ENCODE measurements at regions not wholly inside any gene's neighbourhood (a gene's known extent, or its start where the extent isn't known, plus 50 kb on each side); places are given as distances from the start of the nearest gene placed in this dataset.
"Not testable (repeated sequence)": the region's sequence is repeated elsewhere in the genome, so short reads cannot be mapped to it uniquely, and the experiment has no call there.

DNA sequence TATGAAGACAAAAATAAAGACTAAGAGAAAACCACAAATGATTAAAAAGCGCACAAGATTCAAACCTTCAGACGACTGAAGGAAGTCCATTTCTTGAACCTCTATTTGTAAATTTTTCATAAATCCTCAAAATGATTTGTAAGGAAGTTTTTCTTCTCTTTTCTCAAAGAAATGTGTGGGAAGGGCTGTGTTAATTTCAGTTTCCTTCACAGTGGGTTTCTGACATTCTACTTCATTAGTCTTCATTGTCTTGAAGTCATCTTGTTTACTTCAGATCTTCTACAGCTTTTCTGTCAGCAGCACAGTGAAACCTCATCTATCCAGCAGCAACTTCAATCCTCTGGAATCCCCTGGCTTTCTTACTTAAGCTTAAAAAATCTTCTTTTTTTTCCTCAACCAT lies 87.6 kb upstream of the MYLIP start:
- DNase-seq (ENCODE audit: insufficient read length, low spot score) (no peak), FAIRE-seq (no peak)

DNA sequence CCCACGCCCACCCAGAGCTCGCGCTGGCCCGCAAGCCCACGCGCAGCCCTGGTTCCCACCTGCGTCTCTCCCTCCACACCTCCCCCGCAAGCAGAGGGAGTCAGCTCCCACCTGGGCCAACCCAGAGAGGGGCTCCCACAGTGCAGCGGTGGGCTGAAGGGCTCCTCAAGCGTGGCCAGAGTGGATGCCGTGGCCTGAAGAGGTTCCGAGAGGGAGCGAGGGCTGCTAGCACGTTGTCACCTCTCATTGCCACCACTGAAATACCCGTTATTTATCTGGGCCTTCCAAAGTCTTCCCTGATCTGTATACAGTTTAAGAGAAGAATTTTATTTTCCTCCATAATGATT lies 88.3 kb upstream of the MYLIP start:
- no peak for DNase-seq (ENCODE audit: insufficient read length, low spot score)
- FAIRE-seq, result no peak

DNA sequence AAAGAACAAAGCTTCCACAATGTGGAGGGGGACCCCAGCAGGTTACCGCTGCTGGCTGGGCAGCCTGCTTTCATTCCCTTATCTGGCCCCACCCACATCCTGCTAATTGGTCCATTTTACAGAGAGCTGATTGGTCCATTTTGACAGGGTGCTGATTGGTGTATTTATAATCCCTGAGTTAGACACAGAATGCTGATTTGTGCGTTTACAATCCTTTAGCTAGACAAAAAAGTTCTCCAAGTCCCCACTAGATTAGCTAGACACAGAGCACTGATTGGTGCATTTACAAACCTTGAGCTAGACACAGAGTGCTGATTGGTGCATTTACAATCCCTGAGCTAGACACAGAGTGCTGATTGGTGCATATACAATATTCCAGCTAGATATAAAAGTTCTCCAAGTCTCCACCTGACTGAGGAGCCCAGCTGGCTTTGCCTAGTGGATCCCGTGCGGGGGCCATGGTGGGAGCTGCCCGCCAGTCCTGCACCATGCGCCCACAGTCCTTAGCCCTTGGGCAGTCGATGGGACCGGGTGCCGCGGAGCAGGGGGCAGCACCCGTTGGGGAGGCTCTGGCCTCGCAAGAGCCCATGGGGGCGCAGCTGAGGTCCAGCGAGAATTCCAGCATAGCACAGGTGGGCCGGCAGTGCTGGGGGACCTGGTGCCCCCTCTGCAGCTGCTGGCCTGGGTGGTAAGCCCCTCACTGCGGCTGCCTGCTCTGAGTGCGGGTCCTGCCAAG lies 88.8 kb upstream of the MYLIP start:
- DNase-seq (ENCODE audit: insufficient read length, low spot score), result not testable (repeated sequence)

DNA sequence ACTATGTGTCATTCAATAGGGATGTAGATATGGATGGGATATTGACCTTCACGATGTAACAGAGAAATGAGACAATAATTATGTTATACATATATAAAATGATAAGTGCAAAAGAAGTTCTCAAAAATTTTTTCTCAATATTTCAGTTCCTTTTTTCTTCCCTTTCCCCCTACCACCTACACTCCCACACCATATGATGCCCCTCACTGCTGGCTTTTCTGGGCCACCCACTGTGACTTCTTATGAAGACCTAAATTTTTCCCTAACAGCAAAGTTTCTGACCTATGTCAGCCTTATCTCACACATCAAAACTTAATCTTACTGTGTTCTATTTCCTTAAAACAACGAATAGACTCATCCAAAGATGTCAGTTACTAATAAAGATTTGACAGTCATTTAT lies 89.9 kb upstream of the MYLIP start:
- DNase-seq (ENCODE audit: insufficient read length, low spot score), result no peak
- FAIRE-seq, result peak; percentile 11

More for the DNA sequence above, 88.8 kb upstream of the MYLIP start:
- FAIRE-seq, result not testable (repeated sequence)

DNA sequence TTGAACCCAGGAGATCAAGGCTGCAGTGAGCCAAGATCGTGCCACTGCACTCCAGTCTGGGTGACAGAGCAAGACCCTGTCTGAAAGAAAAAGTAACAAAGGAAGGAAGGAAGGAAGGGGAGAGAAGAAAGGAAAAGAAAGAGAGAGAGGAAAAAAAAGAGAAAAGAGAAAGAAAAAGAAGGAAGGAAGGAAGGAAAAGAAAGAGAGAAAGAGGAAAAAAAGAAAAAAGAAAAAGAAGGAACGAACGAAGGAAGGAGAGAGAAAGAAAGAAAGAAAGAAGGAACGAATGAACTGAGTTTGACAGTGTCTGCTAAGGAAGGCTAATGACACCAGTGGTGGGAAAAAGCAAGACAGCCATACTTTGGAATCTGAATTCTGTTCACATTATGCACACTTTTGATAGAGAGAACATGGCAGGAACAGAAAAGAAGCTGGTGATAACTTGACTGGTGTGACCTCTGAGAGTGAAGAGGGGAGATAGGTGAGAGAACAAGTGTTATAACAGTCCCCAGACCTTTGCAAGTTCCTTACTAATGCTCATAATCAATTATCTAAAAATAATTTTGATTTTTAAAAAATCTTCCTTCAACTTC lies 93.3 kb upstream of the MYLIP start:
- DNase-seq (ENCODE audit: insufficient read length, low spot score) (no peak), FAIRE-seq (no peak)

DNA sequence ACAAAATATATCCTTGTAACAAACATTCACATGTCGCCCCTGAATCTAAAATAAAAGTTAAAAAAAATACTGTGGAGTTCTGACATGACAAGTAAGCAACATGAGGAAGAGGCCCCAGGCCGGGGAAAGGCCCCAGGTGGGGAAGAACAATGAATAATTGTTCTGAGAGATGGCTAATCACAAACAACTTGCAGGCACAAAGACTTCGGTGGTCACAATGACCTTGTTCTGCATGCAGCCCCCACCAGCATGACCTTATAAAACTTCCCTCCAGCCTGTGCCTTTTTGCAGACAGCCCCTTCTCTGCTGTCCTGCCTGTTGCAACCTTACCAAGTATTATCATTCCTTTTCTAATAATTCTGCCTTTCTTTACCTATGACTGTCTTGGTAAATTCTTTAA lies 95.7 kb upstream of the MYLIP start:
- no peak for DNase-seq (ENCODE audit: insufficient read length, low spot score)
- FAIRE-seq, result no peak

DNA sequence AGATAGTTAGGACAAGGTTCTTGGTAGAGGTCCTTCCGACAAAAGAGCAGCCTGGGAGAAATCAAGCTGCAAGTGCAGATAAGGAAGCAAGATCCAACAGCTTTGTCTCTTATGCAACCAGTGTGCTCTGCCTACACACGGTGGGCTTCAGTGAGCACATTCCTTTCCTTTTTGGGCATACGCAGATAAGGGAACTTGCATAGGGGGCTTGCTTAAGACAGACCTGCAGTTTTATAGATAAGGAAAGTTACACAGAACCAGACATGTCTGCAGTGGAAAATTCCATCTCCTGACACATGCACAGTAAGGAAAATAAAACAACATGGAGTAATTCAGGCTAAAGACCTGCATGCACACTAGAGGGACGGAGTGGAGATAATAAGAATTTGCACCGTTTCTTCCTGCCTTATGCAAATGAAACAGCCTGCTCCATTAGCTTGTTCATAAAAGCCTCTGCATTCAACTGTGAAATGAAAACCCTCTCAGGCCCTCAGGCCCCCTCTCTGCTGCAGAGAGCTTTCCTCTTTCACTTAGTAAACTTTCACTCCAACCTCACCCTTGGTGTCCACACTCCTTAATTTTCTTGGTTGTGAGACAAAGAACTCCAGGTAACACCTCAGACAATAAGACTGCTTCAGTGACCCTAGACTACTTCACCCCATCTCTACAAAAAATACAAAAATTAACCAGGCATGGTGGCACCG lies 97.5 kb upstream of the MYLIP start:
- DNase-seq (ENCODE audit: insufficient read length, low spot score) (no peak), FAIRE-seq (no peak)

DNA sequence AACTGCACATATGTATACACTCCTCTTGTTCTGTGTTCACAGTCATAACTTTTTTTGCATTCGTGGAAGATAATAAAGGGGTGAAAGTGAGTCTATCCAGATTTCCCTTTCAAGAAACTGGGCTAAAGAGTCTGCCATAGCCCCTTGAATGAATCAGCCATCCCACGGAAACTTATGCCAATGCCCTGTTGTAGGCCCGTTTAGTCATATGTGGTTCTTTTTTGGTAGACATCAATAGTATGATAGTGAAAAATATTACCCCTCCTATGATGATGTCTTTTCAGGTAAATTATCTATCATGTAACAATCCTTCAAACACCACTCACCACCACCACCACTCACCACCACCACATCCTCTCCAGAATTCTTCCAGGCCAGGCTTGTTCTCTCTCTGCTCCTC lies 99.9 kb upstream of the MYLIP start:
- FAIRE-seq, result no peak
- no peak for DNase-seq (ENCODE audit: insufficient read length, low spot score)

DNA sequence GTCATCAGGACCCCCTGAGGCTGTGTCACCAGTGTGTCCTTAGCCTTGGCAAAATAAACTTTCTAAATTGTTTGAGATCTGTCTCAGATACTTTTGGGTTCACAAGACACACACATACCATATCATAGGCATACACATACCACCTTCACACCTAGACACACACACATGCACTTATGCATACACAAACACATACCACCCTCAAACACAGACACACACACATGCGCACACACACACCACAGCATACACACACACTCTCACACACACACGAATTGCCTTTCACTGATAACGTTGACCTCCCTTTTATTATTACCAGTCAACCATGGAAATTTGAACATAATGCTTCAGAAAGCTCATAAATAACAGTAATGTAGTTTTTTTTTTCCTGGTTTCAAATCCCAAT lies 108.6 kb upstream of the MYLIP start:
- FAIRE-seq (no peak), DNase-seq (ENCODE audit: insufficient read length, low spot score) (no peak)

DNA sequence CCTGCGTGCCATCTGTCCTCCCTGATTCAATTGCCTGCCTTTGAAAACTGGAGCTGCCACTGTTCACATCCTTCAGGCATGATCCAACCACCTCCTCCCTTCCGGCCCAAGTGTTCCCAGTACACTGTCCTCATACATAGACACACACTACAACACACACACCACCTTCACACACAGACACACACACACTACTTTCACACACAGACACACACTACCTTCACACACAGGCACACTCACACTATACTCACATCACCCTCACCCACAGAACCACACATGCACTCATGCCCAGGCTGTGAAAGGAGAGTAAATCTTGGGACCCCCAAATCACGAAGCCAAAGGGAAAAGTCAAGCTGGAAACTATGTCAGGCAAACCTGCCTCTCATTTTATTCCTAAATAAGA lies 109.4 kb upstream of the MYLIP start:
- FAIRE-seq (no peak), DNase-seq (ENCODE audit: insufficient read length, low spot score) (no peak)

DNA sequence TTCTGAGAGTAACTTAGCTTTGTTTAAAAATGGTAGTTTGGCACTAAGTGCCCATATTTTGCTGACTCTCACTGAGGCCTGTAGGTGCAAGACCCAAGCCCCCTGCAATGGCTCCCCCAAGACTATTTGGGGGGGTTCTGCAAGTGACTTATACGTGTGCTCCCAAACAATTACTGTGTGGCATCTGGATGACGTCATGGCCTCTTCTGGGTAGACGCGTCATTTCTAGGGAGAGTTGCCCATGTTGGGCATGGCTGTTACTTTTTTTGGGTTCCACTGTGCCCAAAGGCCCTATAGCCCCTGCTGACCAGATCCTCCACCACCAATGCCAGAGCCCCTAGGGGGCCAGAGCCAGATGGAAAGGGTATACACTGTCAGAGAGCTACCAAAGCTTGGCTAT lies 110.3 kb upstream of the MYLIP start:
- FAIRE-seq (no peak), DNase-seq (ENCODE audit: insufficient read length, low spot score) (no peak)

DNA sequence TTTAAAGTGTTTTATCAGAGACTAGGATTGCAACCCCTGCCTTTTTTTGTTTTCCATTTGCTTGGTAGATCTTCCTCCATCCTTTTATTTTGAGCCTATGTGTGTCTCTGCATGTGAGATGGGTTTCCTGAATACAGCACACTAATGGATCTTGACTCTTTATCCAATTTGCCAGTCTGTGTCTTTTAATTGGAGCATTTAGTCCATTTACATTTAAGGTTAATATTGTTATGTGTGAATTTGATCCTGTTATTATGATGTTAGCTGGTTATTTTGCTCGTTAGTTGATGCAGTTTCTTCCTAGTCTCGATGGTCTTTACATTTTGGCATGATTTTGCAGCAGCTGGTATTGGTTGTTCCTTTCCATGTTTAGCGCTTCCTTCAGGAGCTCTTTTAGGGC lies 114.6 kb upstream of the MYLIP start:
- DNase-seq (ENCODE audit: insufficient read length, low spot score); FAIRE-seq: not testable (repeated sequence)

DNA sequence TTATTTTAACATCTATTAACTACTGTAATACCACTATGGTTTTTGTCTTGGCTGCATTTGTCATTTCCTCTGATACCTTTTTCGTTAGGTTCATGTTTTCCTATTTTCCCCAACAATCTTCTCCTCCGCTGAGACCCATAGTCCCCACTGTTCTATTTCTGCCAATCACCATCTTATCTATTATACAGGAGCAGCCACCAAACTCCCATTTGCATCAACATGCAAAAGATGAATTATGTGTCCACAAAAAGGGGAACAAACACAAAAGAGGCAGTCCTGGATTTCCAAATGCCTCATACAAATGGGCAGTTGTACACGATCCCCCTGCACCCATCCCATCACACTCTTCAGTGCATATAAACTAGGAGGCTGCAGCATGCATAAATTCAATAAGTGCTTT lies 121.7 kb upstream of the MYLIP start:
- DNase-seq (ENCODE audit: insufficient read length, low spot score) (no peak), FAIRE-seq (no peak)

DNA sequence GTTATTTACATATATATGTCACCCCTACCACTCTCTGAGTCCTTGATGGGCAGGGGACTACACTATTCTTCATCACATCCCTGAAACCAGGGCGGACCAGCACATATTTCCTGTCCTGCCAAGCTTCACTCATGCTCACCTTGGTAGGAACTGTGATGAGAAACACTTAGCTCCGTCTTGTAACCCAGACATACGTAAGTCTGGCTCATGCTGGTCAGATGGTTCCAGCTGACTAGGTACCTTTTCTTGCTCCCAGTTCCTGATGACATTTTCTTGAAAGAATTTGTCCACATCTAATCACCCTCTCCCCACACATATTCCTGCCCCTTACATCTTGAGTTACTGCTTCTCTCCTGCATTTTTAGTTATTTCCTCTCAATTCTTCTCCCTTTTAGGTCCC lies 122.2 kb upstream of the MYLIP start:
- DNase-seq (ENCODE audit: insufficient read length, low spot score) (no peak), FAIRE-seq (no peak)

DNA sequence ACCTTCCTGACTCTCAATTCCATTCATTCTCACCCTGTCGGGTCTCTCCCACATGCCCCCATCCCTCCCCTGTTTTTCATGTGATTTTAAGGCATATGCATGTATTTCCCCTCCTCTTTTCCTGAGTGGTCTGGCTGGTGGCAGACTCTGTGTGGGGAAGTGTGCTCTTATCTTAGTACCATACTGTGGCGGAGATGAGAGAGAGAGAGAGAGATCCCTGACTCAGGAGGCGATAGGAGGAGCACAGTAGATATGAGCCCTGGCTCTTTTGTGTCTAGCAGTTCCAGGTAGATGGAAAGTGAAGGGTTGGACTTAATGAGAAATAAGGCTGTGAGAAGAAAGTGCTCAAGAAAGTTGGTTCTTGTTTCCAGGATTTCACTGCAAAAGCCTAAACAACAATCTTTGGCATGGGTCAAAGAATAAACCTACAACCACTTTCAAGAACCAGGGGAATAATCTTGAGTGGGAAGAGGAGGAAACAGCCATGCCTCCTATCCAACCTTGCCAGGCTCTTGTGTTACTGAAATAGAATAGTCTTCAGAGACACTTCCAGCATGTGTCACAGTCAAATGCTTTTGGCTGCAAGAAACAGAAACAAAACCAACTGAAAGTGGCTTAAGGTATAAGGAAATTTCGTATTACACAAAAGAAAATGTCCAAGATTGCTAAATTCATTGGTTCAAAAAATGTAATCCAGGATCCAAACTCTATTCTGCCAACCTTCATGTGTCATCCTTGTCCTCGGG lies 123.8 kb upstream of the MYLIP start:
- FAIRE-seq, result no peak
- no peak for DNase-seq (ENCODE audit: insufficient read length, low spot score)

DNA sequence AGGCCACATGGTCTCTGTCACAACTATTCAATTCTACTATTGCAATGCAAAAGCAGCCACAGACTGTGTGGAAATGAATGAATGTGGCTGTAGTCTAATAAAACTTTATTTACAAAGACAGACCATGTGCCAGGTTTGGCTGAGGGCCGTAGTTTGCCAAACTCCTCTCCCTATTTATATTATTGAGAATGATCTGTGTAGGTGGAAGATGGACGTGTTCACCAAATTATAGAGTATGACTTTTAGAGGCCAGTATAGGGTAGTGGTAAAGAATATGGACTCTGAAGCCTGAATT lies 125.7 kb upstream of the MYLIP start:
- DNase-seq (ENCODE audit: insufficient read length, low spot score) (no peak), FAIRE-seq (no peak)

DNA sequence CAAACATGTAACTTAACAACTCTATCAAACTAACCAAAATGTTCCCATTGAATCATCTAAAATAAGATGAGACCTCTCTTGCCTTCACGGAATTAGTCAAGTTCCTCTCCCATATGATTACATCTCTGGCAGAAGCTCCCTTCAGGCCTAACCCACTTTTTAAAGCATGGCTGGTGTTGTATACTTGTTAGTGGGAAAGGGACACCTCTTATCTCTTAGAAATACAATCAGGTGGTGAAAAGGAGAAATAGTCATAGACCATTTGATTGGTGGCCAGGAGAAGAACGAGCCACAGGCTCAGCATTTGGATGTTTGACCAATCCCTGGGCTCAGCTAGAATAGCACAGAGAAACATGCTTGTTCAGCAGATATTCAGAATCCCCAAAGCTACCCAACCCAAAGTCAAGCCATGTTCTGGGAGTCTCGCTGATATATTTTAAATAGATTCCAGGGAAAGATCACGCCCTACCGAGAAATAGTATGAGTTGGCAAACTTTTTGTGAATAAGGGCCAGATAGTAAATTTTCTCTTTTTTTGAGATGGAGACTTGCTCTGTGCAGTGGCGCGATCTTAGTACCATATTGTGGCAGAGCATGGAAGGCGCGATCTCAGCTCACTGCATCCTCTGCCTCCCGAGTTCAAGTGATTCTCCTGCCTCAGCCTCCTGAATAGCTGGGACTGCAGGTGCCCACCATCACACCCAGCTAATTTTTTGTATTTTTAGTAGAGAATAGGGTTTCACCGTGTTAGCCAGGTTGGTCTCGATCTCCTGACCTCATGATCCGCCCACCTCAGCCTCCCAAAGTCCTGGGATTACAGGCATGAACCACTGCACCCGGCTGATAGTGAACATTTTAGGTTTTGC lies 126.3 kb upstream of the MYLIP start:
- DNase-seq (ENCODE audit: insufficient read length, low spot score), result no peak
- no peak for FAIRE-seq

DNA sequence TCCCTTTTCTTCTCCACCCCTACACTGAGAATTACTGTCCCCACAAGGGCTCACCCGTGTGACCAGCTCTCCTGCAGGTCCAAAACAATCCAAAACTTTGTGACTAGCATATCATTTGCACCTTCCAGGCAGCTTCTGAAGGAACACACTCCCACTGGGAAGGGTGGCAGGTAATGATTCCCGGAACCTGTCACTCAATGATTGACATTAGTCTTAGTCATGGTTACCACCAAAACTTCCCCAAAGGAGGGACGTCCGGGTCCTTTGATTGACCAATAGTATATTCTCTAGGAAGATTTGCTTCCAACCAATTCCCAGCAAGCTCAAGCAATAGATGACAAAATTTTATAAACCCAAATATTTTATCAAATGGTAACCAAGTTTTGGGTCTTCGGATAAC lies 127.7 kb upstream of the MYLIP start:
- DNase-seq (ENCODE audit: insufficient read length, low spot score) (no peak), FAIRE-seq (no peak)

DNA sequence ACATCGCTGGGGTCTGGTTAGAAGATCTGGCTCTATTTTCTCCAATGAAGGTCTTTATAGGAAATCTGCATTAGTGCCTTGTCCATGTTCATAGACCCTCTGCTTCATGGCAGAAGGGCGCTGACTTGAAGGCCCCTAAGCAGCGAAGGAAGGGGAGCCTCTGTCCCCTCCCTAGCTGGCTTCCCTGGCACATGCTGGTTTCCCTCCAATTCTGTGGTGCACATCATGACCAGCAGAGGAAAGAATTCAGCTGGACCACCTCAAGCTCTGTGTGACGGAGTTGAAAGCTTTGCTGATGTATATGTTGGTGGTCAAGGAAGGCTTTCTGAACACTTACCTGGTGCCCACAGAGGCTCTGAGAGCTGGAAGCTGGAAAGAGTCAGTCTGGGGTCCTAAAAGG lies 129.7 kb upstream of the MYLIP start:
- FAIRE-seq (no peak), DNase-seq (ENCODE audit: insufficient read length, low spot score) (no peak)

DNA sequence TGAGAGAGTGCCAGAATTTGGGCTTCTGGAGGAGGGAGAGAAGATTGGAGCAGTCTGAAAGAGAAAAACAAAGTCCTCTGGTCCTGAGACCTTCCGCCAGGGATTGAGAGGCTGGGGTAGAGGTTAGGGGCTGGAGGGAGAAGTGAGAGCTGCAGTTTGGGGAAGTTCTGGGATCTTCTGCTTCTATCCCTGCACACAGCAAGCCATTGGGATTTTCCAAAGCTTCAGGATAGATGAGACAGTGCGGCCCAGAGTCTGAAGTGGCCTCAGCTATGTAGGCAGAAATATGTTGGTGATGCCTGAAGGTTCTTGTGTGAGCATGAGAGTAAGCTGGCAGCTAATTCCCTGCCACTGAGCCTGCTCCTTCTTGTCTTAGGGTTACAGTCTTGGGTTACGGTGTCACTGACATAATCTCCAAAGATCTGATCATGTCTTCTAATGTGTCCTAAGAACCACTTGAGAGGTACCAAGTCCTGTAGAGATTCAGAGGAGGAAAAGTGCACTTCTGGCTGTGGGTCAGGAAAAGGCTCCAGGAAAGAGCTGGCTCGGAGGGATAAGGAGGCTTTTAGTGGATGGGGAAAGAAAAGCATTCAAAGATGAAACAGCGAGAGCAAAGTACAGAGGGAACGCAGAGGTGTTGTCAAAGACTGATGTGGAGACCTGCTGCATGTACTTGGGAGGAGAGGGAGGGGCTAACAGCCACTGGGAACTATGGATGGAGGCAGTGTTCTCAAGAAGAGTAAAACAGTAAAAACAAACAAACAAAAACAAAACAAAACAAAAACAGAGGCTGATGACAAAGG lies 131.1 kb upstream of the MYLIP start:
- DNase-seq (ENCODE audit: insufficient read length, low spot score) (no peak), FAIRE-seq (no peak)
